HL-60 (cell line): ENCODE measurements at regions not wholly inside any gene's neighbourhood (a gene's known extent, or its start where the extent isn't known, plus 50 kb on each side); places are given as distances from the start of the nearest gene placed in this dataset.

ENCODE experiments used
- DNase-seq, 2 experiments: peaks; one replicate each; pipeline ENCODE4 v3.0.0-alpha.2; 2010 to 2020; ENCODE audit warnings: low read depth in 1 of 2, low spot score in 1 of 2
- H3K27ac ChIP-seq: fragments of 250-450 bp; sonication (Bioruptor Pico); replicated peaks from 2 replicates; pipeline ENCODE4 v1.5.1; 2020; ENCODE audit warnings: mild to moderate bottlenecking, moderate library complexity
- H3K27me3 ChIP-seq: fragments of 250-450 bp; sonication (Bioruptor Pico); 2 replicates; pipeline ENCODE4 v1.5.1; 2021; ENCODE audit warnings: mild to moderate bottlenecking, moderate library complexity; ENCODE audit not compliant: insufficient read depth, poor library complexity, severe bottlenecking
- H3K4me3 ChIP-seq: replicated peaks from 2 replicates; pipeline ENCODE4 v1.5.1; 2011; ENCODE audit warnings: mild to moderate bottlenecking, control low read depth, low read length; ENCODE audit not compliant: insufficient read depth
- CTCF ChIP-seq: IDR thresholded peaks from one replicate; pipeline ENCODE4 v1.5.1; 2011; ENCODE audit warnings: low read length, control low read depth, inconsistent platforms; ENCODE audit not compliant: insufficient read depth
- GABPA ChIP-seq: IDR thresholded peaks from 2 replicates; pipeline ENCODE4 v1.6.1; 2012; ENCODE audit warnings: low read depth
- POLR2AphosphoS5 ChIP-seq: IDR thresholded peaks from 2 replicates; pipeline ENCODE4 v1.6.1; 2012; ENCODE audit warnings: low read depth
- REST ChIP-seq: IDR thresholded peaks from 2 replicates; pipeline ENCODE4 v1.6.1; 2012; ENCODE audit warnings: low read depth; ENCODE audit not compliant: insufficient replicate concordance
- SPI1 ChIP-seq: IDR thresholded peaks from 2 replicates; pipeline ENCODE4 v1.6.1; 2012; ENCODE audit warnings: low read depth, mild to moderate bottlenecking, borderline replicate concordance

- Histone ChIP-seq H3K27ac (no peak overlapping the region), H3K4me3 (no peak overlapping the region), H3K27me3 (peaks cover 10% of the 10 kb centered on the region)
- no peak for TF ChIP-seq CTCF
- TF ChIP-seq GABPA = no peak
- no peak for TF ChIP-seq SPI1
- no peak for TF ChIP-seq POLR2AphosphoS5
- TF ChIP-seq REST = no peak
- DNase-seq = no peak
Observed at GRCh38 chr18:77339093-77339492, 89.4 kb downstream of the GALR1 start.

GRCh38 chr18:77339623-77340022 lies 90.0 kb downstream of the GALR1 start:
- TF ChIP-seq POLR2AphosphoS5 = no peak
- TF ChIP-seq REST = no peak
- TF ChIP-seq GABPA = no peak
- TF ChIP-seq SPI1 = no peak
- TF ChIP-seq CTCF = no peak
- Histone ChIP-seq H3K27me3 (peaks cover 10% of the 10 kb centered on the region), H3K27ac (no peak overlapping the region), H3K4me3 (no peak overlapping the region)
- DNase-seq = no peak

GRCh38 chr18:77340815-77341214 lies 91.2 kb downstream of the GALR1 start:
- peaks cover 10% of the 10 kb centered on the region for H3K27me3 ChIP-seq
- no peak overlapping the region for H3K27ac ChIP-seq
- no peak for TF ChIP-seq CTCF
- TF ChIP-seq GABPA = no peak
- TF ChIP-seq REST = no peak
- TF ChIP-seq POLR2AphosphoS5 = no peak
- no peak for TF ChIP-seq SPI1
- no peak overlapping the region for H3K4me3 ChIP-seq
- DNase-seq = no peak
